K562 (cell line): ENCODE measurements at regions not wholly inside any gene's neighbourhood (a gene's known extent, or its start where the extent isn't known, plus 50 kb on each side); places are given as distances from the start of the nearest gene placed in this dataset.
A peak's percentile ranks its signal among the peaks of the same experiment; 100 is the strongest.

Experiments
- ARNT ChIP-seq, 2 experiments: fragments of 450-650 bp; IDR thresholded peaks; 2 replicates each; pipeline ENCODE4 v1.6.1; 2016; ENCODE audit warnings: mild to moderate bottlenecking in 1 of 2
- CREM ChIP-seq: IDR thresholded peaks from 2 replicates; pipeline ENCODE4 v1.6.1; 2014; ENCODE audit warnings: antibody characterized with exemption, low read depth
- CTBP1 ChIP-seq: fragments of 450-650 bp; IDR thresholded peaks from 2 replicates; pipeline ENCODE4 v1.6.1; 2016; ENCODE audit warnings: borderline replicate concordance
- CTCFL ChIP-seq: IDR thresholded peaks from 2 replicates; pipeline ENCODE4 v1.6.1; 2011; ENCODE audit warnings: borderline replicate concordance, low read depth, mild to moderate bottlenecking, moderate library complexity, low read length; ENCODE audit not compliant: insufficient read depth, poor library complexity, severe bottlenecking
- CUX1 ChIP-seq: fragments of 200-800 bp; sonication (Bioruptor generic); IDR thresholded peaks from 2 replicates; pipeline ENCODE4 v1.6.1; 2016; ENCODE audit warnings: missing genetic modification characterization, missing compliant biosample characterization
- E2F5 ChIP-seq: sonication (generic); formaldehyde crosslinking; IDR thresholded peaks from 2 replicates; pipeline ENCODE4 v1.8.0; 2022; ENCODE audit warnings: mild to moderate bottlenecking, missing genetic modification reagents
- EP300 ChIP-seq: IDR thresholded peaks from 2 replicates; pipeline ENCODE4 v1.6.1; 2012; ENCODE audit warnings: low read length, improper control_type of control experiment
- FOXK2 ChIP-seq, 2 experiments: fragments of 450-650 bp; IDR thresholded peaks in 1 of 2; conservative IDR thresholded peaks in 1 of 2; 2 replicates each; pipeline ENCODE4 v1.6.1; 2016; ENCODE audit warnings: low read depth in 2 of 2, mild to moderate bottlenecking in 1 of 2
- HNRNPUL1 ChIP-seq: fragments of 200-400 bp; formaldehyde crosslinking; IDR thresholded peaks from 2 replicates; pipeline ENCODE4 v1.6.1; 2017; ENCODE audit warnings: low read length
- MTA3 ChIP-seq: fragments of 450-650 bp; formaldehyde crosslinking; IDR thresholded peaks from 2 replicates; pipeline ENCODE4 v1.6.1; 2017; ENCODE audit warnings: mild to moderate bottlenecking, borderline replicate concordance
- MXI1 ChIP-seq: IDR thresholded peaks from 2 replicates; pipeline ENCODE4 v1.6.1; 2011; ENCODE audit warnings: low read depth, mild to moderate bottlenecking, improper control_type of control experiment, low read length
- PHB ChIP-seq: fragments of 250-450 bp; sonication (Bioruptor Pico); IDR thresholded peaks from 2 replicates; pipeline ENCODE4 v1.5.0; 2021
- RFX5 ChIP-seq: IDR thresholded peaks from 2 replicates; pipeline ENCODE4 v1.6.1; 2011; ENCODE audit warnings: low read depth, mild to moderate bottlenecking, improper control_type of control experiment, low read length
- SETDB1 ChIP-seq: IDR thresholded peaks from one replicate; pipeline ENCODE4 v1.6.1; 2012; ENCODE audit warnings: low read length, control low read depth, inconsistent platforms
- SMAD1 ChIP-seq: fragments of 150-350 bp; IDR thresholded peaks from 2 replicates; pipeline ENCODE4 v1.6.1; 2014; ENCODE audit warnings: low read length, low read depth; ENCODE audit not compliant: partially characterized antibody
- SMARCA4 ChIP-seq: fragments of 450-650 bp; IDR thresholded peaks from 2 replicates; pipeline ENCODE4 v1.6.1; 2016
- SMARCE1 ChIP-seq: fragments of 450-650 bp; IDR thresholded peaks from 2 replicates; pipeline ENCODE4 v1.7.1; 2016; ENCODE audit warnings: mild to moderate bottlenecking
- STAT5A ChIP-seq: IDR thresholded peaks from 2 replicates; pipeline ENCODE4 v1.6.1; 2012; ENCODE audit warnings: low read length, inconsistent platforms, borderline replicate concordance
- TAF9B ChIP-seq: fragments of 450-650 bp; IDR thresholded peaks from 2 replicates; pipeline ENCODE4 v1.6.1; 2018; ENCODE audit warnings: mild to moderate bottlenecking; ENCODE audit not compliant: partially characterized antibody
- TCF7 ChIP-seq: sonication (generic); IDR thresholded peaks from 2 replicates; pipeline ENCODE4 v1.6.1; 2016; ENCODE audit warnings: antibody characterized with exemption, borderline replicate concordance
- USF1 ChIP-seq: sonication (generic); formaldehyde crosslinking; IDR thresholded peaks from 2 replicates; pipeline ENCODE4 v1.9.0; 2022; ENCODE audit warnings: mild to moderate bottlenecking, missing genetic modification reagents
- ZNF584 ChIP-seq: fragments of 200-800 bp; sonication (Bioruptor generic); IDR thresholded peaks from 2 replicates; pipeline ENCODE4 v1.6.1; 2016; ENCODE audit warnings: low read depth, mild to moderate bottlenecking, missing genetic modification characterization, missing compliant biosample characterization

GRCh38 chrX:66728818-66729271, 90.0 kb upstream of the EDA2R start (continued):
- TF ChIP-seq SMARCA4 (peak; percentile 67; the same call in 1 of the 2 replicates), TCF7 (no peak), TAF9B (peak; percentile 30), RFX5 (0 out of 2 replicates have a peak, but pooled peaks have one; percentile 35), SETDB1 (no peak), E2F5 (CRISPR knock-in tag) (no peak), HNRNPUL1 (no peak), SMARCE1 (0 out of 2 replicates have a peak, but pooled peaks have one; percentile 48), CREM (peak; percentile 91), PHB (CRISPR knock-in tag) (no peak), STAT5A (0 out of 2 replicates have a peak, but pooled peaks have one; percentile 7), CTBP1 (peak; percentile 55), MTA3 (peak; percentile 40; the same call in 1 of the 2 replicates), SMAD1 (no peak), CUX1 (CRISPR knock-in tag) (no peak), EP300 (no peak), MXI1 (no peak), ZNF584 (CRISPR knock-in tag) (no peak), CTCFL (peak; percentile 4), USF1 (CRISPR knock-in tag) (no peak), FOXK2 (conservative IDR thresholded peaks at IDR 0.05 in 1 of 2, IDR thresholded peaks at IDR 0.05 in 1 of 2; ENCODE audit: low read depth in 2 of 2) (peak; percentile 90 to 93), ARNT (IDR thresholded peaks at IDR 0.05) (0 out of 4 replicates have a peak, but pooled peaks of 1 of the 2 experiments have one; percentile 56)
